Gastrocnemius medialis (tissue), 4 donors: ENCODE measurements at regions not wholly inside any gene's neighbourhood (a gene's known extent, or its start where the extent isn't known, plus 50 kb on each side); places are given as distances from the start of the nearest gene placed in this dataset.

Source experiments
- CTCF ChIP-seq, 5 experiments: fragments of 450-650 bp in 3 of 5; fragments of 200-600 bp in 2 of 5; sonication (generic) in 2 of 5; IDR thresholded peaks in 4 of 5; conservative IDR thresholded peaks in 1 of 5; 1 replicate in 4 of 5; 2 replicates in 1 of 5; pipeline ENCODE4 v1.5.1; 2016 to 2019; ENCODE audit warnings: antibody characterized with exemption in 5 of 5, mild to moderate bottlenecking in 3 of 5, moderate library complexity in 3 of 5
- POLR2A ChIP-seq, 2 donors: fragments of 450-650 bp; IDR thresholded peaks; one replicate each; pipeline ENCODE4 v1.6.1; 2017; ENCODE audit warnings: antibody characterized with exemption in 2 of 2, mild to moderate bottlenecking in 2 of 2, moderate library complexity in 2 of 2

- TF ChIP-seq CTCF (IDR thresholded peaks at IDR 0.05 in 4 of 5, conservative IDR thresholded peaks at IDR 0.05 in 1 of 5) (no peak), POLR2A (IDR thresholded peaks at IDR 0.05) (no peak)
These were observed 86.2 kb upstream of the FIGN start for GRCh38 chr2:163822033-163822432.
